RWPE1 (cell line): ENCODE measurements at regions not wholly inside any gene's neighbourhood (a gene's known extent, or its start where the extent isn't known, plus 50 kb on each side); places are given as distances from the start of the nearest gene placed in this dataset.

Experiments
- CTCF ChIA-PET: fragments of 350-600 bp; sonication (Branson Sonifier 250); formaldehyde crosslinking; extraction: SDS; loops from one replicate; lab custom pipeline; 2021; lab: Yijun Ruan, JAX
- POLR2A ChIA-PET: fragments of 400-600 bp; formaldehyde crosslinking; extraction: SDS; loops from one replicate; lab custom pipeline; 2020; ENCODE audit warnings: antibody characterized with exemption; ENCODE audit not compliant: low non-redundant PET; lab: Yijun Ruan, JAX
- DNase-seq: peaks from one replicate; pipeline ENCODE4 v3.0.0; 2012; ENCODE audit warnings: low spot score
- H3K27ac ChIP-seq: fragments of 450-650 bp; 2 replicates; pipeline ENCODE4 v1.5.1; 2017
- CTCF ChIP-seq: fragments of 450-650 bp; conservative IDR thresholded peaks from 2 replicates; pipeline ENCODE4 v1.5.1; 2017; ENCODE audit warnings: low read depth, mild to moderate bottlenecking

GRCh38 chr3:144995856-144996255 lies 1024.2 kb downstream of the DIPK2A start:
- DNase-seq: no peak
- ChIA-PET POLR2A (no interaction called here), CTCF (no interaction called here)
- H3K27ac ChIP-seq: no peak overlapping the region
- TF ChIP-seq CTCF: no peak

- no peak for TF ChIP-seq CTCF
- no peak overlapping the region for H3K27ac ChIP-seq
- no peak for DNase-seq
- ChIA-PET POLR2A (no interaction called here), CTCF (no interaction called here)
Observed at GRCh38 chr3:145005427-145005826, 1033.8 kb downstream of the DIPK2A start.

GRCh38 chr3:145006271-145006670 lies 1034.6 kb downstream of the DIPK2A start:
- POLR2A ChIA-PET: no interaction called here
- DNase-seq: no peak
- TF ChIP-seq CTCF: no peak
- CTCF ChIA-PET: no interaction called here
- no peak overlapping the region for H3K27ac ChIP-seq

GRCh38 chr3:145013931-145014330 lies 1042.3 kb downstream of the DIPK2A start:
- TF ChIP-seq CTCF: no peak
- H3K27ac ChIP-seq: no peak overlapping the region
- CTCF ChIA-PET: no interaction called here
- no peak for DNase-seq
- POLR2A ChIA-PET: no interaction called here

- DNase-seq: peak; percentile 1
- H3K27ac ChIP-seq: no peak overlapping the region
- TF ChIP-seq CTCF: no peak
- CTCF ChIA-PET: no interaction called here
- POLR2A ChIA-PET: no interaction called here
Observed at GRCh38 chr3:145015253-145015652, 1043.6 kb downstream of the DIPK2A start.

- no peak for TF ChIP-seq CTCF
- ChIA-PET POLR2A (no interaction called here), CTCF (no interaction called here)
- peak; percentile 8 for DNase-seq
- no peak overlapping the region for H3K27ac ChIP-seq
Observed at GRCh38 chr3:145017959-145018358, 1046.3 kb downstream of the DIPK2A start.

- no peak overlapping the region for H3K27ac ChIP-seq
- CTCF ChIA-PET: no interaction called here
- DNase-seq: no peak
- POLR2A ChIA-PET: no interaction called here
- TF ChIP-seq CTCF: no peak
Observed at GRCh38 chr3:145022447-145022846, 1050.8 kb downstream of the DIPK2A start.
